Left colon (tissue), 2 donors: ENCODE measurements at regions not wholly inside any gene's neighbourhood (a gene's known extent, or its start where the extent isn't known, plus 50 kb on each side); places are given as distances from the start of the nearest gene placed in this dataset.
"Not testable (repeated sequence)": the region's sequence is repeated elsewhere in the genome, so short reads cannot be mapped to it uniquely, and the experiment has no call there.

Experiments
- ATAC-seq: fragments of 200-7000 bp; cut with Tn5 transposase; one replicate; pipeline ENCODE4 v1.9.1; 2020; ENCODE audit warnings: mild to moderate bottlenecking, moderate library complexity
- DNase-seq, 2 donors: peaks; one replicate each; pipeline ENCODE4 v3.0.0-alpha.2; 2020
- intact Hi-C, 2 donors: fragments of 100-400 bp; cut with DNase I in 1 of 2; cut with micrococcal nuclease in 1 of 2; formaldehyde crosslinking; loops; one replicate each; pipeline versions ENCODE4 v1.11.2 to v1.14.0; 2022; cut with DNase I, micrococcal nuclease
- donor health status: DM: no; HTN: no; CAD: no.
- donor health status: DM: yes; HTN: yes; CAD: no.

DNA sequence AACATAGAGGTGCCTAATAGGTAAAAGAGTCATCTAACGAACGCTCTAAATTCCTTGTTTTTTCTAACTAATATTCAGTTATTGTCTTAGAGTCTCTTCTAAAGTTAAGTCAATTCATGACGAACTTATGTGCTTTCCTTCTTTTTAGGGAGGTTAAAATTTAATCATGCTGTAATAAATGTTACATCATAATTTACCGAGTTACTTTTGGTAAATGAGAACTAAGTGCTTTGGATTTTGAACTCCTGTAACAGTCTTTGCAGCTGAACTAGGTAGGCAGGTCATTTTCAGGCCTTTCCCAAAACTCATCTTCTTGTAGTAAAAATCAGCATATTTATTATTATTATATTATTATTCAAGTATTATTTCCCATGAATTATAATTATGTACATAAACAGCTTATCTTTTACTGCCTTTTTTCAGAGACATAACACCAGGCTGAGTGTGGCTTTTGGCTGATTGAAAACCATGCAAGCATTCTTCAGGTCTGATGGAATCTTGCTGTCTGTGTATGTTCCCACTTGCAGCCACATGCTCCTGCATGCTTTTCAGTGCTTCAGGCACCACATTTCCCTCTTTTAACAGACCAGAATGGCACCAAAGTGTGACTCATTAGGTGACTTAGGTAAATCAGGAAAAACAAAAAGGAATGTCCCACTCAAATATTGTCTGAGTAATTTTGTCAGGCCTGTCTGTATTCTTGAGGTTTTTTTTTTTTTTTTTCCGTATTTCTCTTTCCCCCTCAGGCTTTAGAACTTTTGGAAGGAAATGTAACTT is 81.0 kb upstream of the CD55 start:
- peak; percentile 58 for ATAC-seq
- no peak for DNase-seq
- intact Hi-C loops = no loop called here

DNA sequence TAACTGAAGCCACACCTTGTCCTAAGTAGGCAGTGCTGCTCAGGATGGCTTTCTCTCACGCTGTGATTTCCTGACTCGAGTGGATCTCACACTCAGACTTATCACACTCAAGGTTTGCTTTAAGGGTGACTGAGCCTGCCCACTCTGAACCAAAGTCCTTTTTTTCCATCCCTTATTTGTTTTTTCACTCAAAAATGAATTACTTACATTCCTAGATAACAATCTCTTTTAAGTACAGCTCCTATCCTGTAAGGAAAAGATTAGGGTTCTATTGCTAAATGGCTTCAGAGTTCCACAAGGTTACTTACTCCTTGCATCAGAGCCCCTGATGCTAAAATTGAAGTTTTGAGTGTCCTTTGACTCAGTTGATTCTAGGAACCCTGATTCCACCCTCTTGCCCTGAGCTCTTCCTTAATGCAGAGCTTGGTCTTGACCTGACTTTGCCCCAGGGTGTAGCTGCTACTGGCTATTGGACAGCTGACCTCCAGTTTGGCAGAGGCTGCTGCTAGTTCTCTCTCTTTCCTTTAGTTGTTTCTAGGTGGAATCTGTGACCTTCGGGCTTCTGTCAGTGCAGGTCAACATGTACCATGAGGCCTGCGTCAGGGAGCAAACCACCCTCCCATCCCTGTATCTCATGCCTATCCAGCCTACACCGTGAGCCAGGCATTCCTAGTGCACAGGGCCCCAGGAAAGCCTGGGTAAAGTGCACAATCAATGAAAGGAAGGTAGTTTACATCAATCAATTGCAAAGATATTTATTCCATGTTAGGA is 80.1 kb upstream of the CD55 start:
- ATAC-seq = peak; percentile 83
- intact Hi-C loops = no loop called here
- no peak for DNase-seq

DNA sequence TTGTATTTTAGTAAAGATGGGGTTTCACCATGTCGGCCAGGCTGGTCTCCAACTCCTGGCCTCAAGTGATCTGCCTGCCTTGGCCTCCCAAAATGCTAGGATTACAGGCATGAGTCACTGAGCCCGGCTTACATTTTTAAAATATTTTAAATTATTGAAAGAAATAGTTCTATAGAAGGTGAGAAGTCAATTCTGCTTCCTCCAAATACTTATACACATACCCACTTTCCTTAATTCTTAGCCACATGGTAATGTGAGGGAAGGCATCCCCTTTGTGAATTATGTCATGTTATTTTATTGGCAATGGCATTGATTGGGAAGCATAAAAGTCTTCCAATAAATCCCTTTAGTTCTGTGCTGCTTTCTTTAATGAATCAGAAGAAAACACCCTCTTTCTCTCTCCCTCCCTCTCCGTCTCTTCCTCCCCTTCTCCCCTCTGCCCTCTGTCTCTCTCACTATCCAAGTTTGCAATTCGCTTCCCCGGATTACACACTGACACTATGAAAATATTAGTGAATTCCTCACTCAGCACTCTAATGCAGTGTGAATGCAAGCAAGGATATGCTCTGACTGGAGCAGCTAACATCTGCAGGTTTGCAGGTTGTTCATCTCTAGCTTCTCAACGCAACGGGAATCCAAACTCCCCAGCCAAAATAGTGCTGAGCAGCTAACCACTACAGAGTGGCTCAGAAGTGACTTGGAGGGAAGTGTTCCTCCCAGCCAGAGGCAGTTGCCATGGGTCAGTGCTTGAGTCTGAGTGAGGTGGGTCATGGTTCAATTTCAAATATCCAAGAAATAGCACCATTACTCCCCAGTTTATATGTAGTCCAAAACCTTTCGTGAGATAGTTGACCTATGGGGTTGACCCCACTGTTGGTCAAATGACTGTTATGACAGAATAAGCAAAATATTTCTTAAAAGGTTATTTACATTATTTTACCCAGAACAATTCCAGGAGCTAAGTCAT is 77.8 kb upstream of the CD55 start:
- intact Hi-C loops = no loop called here
- ATAC-seq (no peak), DNase-seq (no peak)

DNA sequence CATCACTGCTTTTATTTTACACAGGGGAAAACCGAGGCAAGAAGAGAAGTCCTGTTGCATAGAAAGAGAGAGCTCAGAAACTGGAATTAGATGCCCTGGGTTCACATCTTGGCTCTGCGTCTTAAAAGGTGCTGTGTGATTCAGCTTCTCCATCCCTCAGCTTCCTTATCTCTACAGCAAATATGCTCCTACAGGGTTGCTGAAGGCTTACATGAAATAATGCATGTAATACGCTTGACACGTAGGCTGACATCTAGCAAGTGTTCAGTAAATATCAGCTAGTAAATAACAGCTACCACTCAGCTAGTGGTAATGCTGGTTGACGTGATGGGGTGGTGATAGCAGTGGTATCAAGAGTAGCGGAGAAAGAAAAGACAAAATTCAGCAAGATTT is 77.1 kb upstream of the CD55 start:
- ATAC-seq (no peak), DNase-seq (no peak)
- intact Hi-C loops = no loop called here

DNA sequence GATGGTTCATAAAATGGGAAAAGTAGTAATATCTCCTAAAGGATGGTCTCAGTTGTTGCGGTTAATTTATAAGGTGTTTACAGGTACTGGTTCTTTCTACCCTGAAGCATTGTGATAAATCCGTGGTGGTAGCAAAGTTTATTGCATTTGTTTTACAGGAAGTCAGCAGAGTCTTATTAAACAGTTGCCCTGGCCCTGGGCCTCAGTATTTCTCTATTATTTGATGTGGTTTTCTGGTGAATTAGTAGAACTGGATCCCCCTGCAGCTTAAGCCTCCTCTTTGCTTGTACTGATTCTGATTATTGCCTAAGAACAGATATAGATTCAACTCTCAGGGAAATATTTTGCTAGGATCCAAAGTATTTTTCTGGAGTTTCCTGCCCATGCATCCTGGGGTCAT is 76.4 kb upstream of the CD55 start:
- intact Hi-C loops = no loop called here
- DNase-seq = no peak
- no peak for ATAC-seq

DNA sequence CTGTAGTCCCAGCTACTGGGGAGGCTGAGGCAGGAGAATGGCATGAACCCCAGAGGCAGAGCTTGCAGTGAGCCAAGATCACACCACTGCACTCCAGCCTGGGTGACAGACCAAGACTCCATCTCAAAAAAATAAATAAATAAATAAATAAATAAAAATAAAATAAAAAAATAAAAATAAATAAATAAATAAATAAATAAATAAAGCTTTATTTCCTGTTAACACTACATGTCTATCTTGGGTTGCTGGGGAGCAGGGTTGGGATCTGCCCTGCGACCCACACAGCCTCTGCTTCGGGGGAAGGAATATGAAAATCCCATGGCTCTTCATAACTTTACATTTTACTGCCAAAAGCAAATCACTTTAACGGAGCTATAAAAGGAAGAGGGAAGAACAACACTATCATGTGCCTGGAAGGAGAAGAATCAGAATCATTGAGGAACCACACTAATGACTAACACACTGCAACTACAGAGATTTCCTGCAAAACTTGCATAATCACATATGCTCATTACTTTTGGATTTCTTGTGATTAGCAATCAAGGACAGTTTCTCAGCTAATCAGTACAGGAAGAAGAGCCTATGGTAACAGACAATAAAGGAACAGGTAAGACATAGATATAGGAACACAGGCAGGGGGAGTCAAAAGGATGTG is 72.8 kb upstream of the CD55 start:
- ATAC-seq = no peak
- no peak for DNase-seq
- intact Hi-C loops = no loop called here

DNA sequence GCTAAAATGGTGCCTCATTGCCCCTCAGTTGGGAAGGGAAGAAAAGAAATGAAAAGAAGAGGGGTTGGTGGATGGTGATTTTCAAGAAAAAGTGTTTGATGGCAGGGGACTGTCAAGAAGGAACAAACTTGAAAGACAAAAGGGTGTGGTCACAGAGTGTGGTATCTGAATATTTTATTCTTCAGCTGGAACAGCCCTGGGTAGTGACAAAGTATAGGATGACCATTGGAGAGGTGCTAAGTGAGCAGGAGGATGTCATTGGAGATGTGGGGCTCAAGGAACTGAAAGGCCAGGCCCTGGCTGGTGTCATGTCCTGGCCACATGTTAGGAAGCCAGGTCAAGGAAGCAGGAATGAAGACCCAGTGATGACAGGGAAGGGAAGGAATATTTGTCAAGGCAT is 71.0 kb upstream of the CD55 start:
- DNase-seq (no peak), ATAC-seq (no peak)
- intact Hi-C loops = no loop called here

DNA sequence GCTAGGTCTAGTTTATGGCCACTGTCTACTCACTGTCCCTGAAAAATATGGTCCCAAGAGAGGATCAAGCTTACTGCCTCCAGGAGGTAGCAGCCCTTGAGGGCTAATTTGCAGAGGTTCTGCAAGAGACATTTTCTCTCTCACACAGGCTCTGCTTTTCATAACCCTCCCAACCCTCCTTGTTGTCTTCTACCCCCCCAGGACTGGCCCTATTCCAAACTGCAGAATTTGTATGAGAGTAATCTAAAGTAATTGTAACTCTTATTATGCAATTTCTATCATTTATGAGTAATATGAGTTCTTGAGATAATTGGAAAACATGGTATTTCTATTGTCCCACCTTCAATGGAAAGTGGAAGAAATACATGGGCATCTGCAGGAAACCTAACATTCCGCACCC is 70.4 kb upstream of the CD55 start:
- ATAC-seq = no peak
- intact Hi-C loops = no loop called here

DNA sequence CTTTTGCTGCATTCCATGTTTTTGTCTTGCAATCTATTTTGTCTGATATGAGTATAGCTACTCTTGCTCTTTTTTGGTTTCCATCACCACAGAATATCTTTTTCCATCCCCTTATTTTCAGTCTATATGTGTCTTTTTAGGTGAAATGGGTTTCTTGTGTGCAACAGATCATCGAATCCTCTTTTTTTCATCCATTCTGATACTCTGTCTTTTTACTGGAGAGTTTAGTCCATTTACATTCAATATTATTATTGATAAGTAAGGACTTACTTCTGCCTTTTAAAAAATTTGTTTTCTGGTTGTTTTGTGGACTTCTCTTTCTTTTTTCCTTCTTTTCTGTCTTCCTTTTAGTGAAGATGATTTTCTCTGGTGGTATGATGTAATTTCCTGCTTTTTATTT is 64.6 kb upstream of the CD55 start:
- DNase-seq = no peak
- intact Hi-C loops = no loop called here
- ATAC-seq = no peak

More for the DNA sequence above, 70.4 kb upstream of the CD55 start:
- DNase-seq = no peak

DNA sequence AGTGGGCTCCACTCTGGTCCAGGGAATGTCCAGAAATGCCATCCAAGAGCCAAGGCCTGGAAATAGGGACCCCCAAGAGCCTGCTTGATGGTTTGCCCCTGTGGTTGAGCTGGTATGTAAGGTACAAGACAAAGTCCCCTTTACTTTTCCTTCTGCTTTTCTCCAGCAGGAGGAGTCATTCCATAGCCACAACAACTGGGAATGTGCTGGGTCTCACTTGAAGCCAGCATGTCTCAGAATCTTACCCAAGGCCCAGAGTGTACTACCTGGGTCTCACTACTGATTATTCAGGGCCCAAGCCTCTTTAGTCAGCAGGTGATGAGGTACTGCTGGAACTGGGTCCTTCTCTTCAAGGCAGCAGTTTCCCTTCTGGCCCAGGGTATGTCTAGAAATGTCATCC is 62.1 kb upstream of the CD55 start:
- ATAC-seq (peak; percentile 92), DNase-seq (no peak)
- intact Hi-C loops = no loop called here

DNA sequence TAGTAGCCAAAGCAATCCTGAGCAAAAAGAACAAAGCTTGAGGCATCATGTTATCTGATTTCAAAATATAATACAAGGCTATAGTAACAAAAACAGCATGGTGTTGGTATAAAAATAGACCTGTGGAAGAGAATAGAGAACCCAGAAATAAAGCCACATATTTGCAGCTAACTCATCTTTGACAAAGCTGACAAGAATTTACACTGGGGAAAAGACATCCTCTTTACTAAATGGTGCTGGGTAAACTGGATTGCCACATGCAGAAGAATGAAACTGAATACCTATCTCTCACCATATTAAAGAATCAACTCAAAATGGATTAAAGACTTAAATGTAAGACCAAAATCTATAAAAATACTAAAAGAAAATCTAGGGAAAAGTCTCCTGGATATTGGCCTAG is 59.5 kb upstream of the CD55 start:
- intact Hi-C loops = no loop called here
- ATAC-seq (no peak), DNase-seq (no peak)

DNA sequence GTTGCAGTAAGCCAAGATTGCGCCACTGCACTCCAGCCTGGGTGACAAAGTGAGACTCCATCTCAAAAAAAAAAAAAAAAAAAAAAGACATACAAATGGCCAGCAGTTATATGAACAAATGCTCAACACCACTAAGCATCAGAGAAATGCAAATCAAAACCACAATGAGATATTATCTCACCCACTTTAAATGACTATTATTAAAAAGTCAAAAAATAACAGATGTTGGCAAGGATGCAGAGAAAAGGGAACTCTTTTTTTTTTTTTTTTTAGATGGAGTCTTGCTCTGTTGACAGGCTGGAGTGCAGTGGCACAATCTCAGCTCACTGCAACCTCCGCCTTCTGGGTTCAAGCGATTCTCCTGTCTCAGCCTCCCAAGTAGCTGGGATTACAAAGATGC is 58.6 kb upstream of the CD55 start:
- DNase-seq, intact Hi-C loops, ATAC-seq: not testable (repeated sequence)

DNA sequence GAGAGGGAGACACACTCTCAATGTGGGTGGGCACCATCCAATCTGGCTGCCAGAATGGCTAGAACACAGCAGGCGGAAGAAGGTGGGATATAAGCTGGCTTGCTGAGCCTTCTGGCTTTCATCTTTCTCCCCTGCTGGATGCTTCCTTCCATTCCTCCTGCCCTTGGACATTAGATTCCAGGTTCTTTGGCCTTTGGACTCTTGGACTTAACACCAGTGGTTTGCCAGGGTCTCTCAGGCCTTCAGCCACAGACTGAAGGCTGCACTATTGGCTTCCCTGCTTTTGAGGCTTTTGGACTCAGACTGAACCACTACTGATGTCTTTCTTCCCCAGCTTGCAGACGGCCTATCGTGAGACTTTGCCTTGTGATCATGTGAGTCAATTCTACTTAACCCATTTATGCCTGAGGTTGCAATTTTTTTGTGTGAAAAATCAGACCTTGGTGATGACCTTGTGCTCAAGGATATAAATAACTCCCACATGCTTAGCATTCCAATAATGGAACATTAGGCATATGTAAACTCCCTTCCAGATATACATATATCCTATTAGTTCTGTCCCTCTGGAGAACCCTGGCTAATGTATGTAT is 56.7 kb upstream of the CD55 start:
- intact Hi-C loops = no loop called here
- ATAC-seq = no peak
- DNase-seq = no peak

DNA sequence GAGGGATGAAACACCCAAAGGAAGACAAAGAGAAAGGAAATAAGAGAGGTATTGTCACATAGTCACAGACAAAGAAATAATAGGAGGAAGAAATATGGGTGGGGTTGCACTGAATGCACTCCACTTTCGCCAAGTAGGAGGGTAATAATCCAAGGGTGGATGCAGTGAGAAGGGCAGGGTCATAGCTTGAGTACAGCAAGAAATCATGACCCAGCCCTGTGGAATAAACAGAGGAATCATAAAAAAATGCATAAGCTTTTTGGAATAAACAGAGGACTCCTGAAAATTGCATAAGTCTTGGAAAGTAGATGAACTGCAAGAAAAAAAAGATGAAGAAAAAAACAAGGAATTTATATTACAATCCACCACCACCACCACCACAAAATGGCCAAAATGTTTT is 53.1 kb upstream of the CD55 start:
- ATAC-seq = peak; percentile 99
- no peak for DNase-seq
- intact Hi-C loops = no loop called here

DNA sequence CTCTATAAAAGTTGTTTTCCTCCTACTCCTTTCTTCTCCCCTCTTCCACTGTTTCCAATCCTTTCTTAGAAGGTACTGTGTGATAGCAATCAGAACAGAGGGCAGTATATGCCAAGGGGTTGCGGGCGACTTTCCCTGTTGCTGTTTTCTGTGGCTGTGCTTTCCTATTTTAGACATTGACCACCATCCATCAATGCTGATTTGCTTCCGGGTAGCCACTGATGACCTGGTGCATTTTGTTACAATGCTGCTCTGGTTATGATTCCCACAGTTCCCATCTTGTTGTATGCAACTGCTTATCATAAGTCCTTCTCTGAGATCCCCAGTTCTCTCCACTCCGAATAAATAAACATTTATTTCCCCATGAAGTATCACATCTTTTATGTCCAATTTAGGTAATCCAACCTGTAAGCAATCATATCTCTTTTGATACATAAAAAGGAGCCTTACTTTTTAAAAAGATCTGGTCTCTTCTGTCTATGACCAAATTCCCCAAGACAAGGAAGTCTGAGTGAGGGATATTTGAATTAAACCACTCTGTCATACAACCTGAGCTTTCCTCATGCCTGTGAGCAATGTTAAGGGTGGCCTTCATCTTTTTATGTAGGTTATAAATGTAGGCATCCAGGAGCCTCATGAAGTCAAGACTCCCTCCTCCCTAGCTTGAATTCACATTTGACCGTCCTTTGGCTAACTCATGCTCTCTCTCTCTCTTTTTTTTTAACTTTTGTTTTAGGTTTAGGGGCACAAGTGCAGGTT is 52.5 kb upstream of the CD55 start:
- ATAC-seq (peak; percentile 65), DNase-seq (no peak)
- intact Hi-C loops = no loop called here
